RWPE1 (cell line): ENCODE measurements at regions not wholly inside any gene's neighbourhood (a gene's known extent, or its start where the extent isn't known, plus 50 kb on each side); places are given as distances from the start of the nearest gene placed in this dataset.
"Not testable (repeated sequence)": the region's sequence is repeated elsewhere in the genome, so short reads cannot be mapped to it uniquely, and the experiment has no call there.

Experiments used
- CTCF ChIA-PET: fragments of 350-600 bp; sonication (Branson Sonifier 250); formaldehyde crosslinking; extraction: SDS; loops from one replicate; lab custom pipeline; 2021; lab: Yijun Ruan, JAX
- POLR2A ChIA-PET: fragments of 400-600 bp; formaldehyde crosslinking; extraction: SDS; loops from one replicate; lab custom pipeline; 2020; ENCODE audit warnings: antibody characterized with exemption; ENCODE audit not compliant: low non-redundant PET; lab: Yijun Ruan, JAX
- DNase-seq: peaks from one replicate; pipeline ENCODE4 v3.0.0; 2012; ENCODE audit warnings: low spot score
- H3K27ac ChIP-seq: fragments of 450-650 bp; 2 replicates; pipeline ENCODE4 v1.5.1; 2017
- CTCF ChIP-seq: fragments of 450-650 bp; conservative IDR thresholded peaks from 2 replicates; pipeline ENCODE4 v1.5.1; 2017; ENCODE audit warnings: low read depth, mild to moderate bottlenecking

- TF ChIP-seq CTCF = no peak
- H3K27ac ChIP-seq = no peak overlapping the region
- no peak for DNase-seq
- POLR2A ChIA-PET = no interaction called here
- CTCF ChIA-PET = no interaction called here
These were observed 76.4 kb downstream of the GLUL start for GRCh38 chr1:182315167-182315556.

- no peak overlapping the region for H3K27ac ChIP-seq
- ChIA-PET CTCF (no interaction called here), POLR2A (no interaction called here)
- DNase-seq = no peak
- TF ChIP-seq CTCF = no peak
These were observed 81.8 kb downstream of the GLUL start for GRCh38 chr1:182309631-182310351.

DNA sequence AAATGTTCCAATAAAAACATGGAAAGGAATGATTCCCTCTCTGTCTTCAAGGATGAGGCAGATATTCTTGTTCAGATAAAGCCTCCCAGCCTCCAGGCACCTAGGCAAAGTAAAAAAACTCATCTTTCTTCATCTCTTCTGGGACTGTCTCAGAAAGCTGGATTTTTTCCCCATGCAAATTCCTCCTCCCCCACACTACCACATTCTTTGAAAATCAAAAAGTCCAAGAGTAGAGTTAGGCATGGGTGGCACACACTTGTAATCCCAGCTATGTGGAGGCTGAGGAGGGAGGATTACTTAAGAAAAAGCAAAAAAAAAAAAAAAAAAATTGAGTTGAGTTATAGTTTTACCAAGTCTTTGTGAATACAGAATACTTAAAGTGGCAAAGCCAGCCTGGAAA lies 82.8 kb downstream of the GLUL start:
- no peak overlapping the region for H3K27ac ChIP-seq
- POLR2A ChIA-PET = no interaction called here
- TF ChIP-seq CTCF = no peak
- CTCF ChIA-PET = no interaction called here
- DNase-seq = no peak

DNA sequence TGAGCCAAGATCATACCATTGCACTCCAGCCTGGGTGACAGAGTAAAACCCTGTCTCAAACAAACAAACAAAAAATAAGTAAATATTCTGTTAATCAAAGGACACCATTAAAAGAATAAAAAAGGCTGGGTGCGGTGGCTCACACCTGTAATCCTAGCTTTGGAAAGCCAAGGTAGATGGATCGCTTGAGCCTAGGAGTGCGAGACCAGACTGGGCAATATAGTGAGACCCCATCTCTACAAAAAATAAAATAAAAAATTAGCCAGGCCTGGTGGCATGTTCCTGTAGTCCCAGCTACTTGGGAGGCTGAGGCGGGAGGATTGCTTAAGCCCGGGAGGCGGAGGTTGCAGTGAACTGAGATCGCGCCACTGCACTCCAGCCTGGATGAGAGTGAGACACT lies 84.1 kb downstream of the GLUL start:
- CTCF ChIA-PET = interaction anchor here (0.6 kb wide), 1 partner anchor 231 kb away, joined by 4 read pairs; no protein-coding TSS in a partner anchor
- POLR2A ChIA-PET, H3K27ac ChIP-seq, DNase-seq: not testable (repeated sequence)

GRCh38 chr1:182305861-182306260 lies 85.7 kb downstream of the GLUL start:
- ChIA-PET CTCF (no interaction called here), POLR2A (no interaction called here)
- DNase-seq = no peak
- TF ChIP-seq CTCF = no peak
- no peak overlapping the region for H3K27ac ChIP-seq

GRCh38 chr1:182304627-182305026 lies 87.0 kb downstream of the GLUL start:
- no peak for TF ChIP-seq CTCF
- ChIA-PET POLR2A (no interaction called here), CTCF (no interaction called here)
- DNase-seq = no peak
- no peak overlapping the region for H3K27ac ChIP-seq

DNA sequence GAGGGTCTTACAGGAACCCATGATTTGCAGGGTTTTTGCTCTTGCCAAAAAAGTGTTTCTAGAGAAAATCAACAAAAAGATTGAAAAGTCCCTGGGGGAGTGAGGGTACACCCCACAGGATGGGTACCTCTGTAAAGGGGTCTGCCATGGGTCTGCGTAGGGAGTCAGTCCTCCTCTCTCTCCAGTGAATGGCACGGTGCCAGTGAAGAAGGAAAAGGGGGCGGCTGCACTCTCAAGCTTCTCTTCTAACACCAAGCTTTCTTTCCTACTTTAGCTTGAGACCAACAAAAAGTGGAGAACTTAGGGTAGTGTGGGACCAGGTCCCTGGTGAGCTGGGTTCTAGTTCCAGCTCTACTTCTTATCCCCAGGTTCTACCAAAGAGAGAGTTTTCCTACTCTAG lies 87.4 kb downstream of the GLUL start:
- no peak overlapping the region for H3K27ac ChIP-seq
- TF ChIP-seq CTCF = no peak
- ChIA-PET CTCF (interaction anchor here (0.6 kb wide), 1 partner anchor 93 kb away, joined by 5 read pairs; no protein-coding TSS in a partner anchor), POLR2A (no interaction called here)
- DNase-seq = no peak
